WTC11 (cell line): ENCODE measurements at regions not wholly inside any gene's neighbourhood (a gene's known extent, or its start where the extent isn't known, plus 50 kb on each side); places are given as distances from the start of the nearest gene placed in this dataset.

Experiments used
- ATAC-seq: fragments of 200-7000 bp; cut with Tn5 transposase; 2 replicates; pipeline ENCODE4 v1.10.0; 2021; ENCODE audit warnings: mild to moderate bottlenecking, moderate library complexity
- CTCF ChIA-PET: fragments of 300-600 bp; sonication (Branson Sonifier 250); formaldehyde crosslinking; loops from one replicate; lab custom pipeline; 2021; ENCODE audit warnings: antibody characterized with exemption; lab: Charles Lee
- POLR2A ChIA-PET: fragments of 350-600 bp; sonication (Branson Sonifier 250); formaldehyde crosslinking; loops from one replicate; lab custom pipeline; 2021; ENCODE audit warnings: antibody characterized with exemption; lab: Charles Lee
- DNase-seq: peaks from one replicate; pipeline ENCODE4 v3.0.0; 2021; ENCODE audit warnings: low spot score
- H3K27ac Mint-ChIP-seq: 2 replicates; pipeline ENCODE4 v1.8.0; 2021; ENCODE audit warnings: mixed read lengths
- H3K27me3 Mint-ChIP-seq: 2 replicates; pipeline ENCODE4 v1.8.0; 2021; ENCODE audit warnings: low read depth, mild to moderate bottlenecking, moderate library complexity, mixed read lengths
- H3K36me3 Mint-ChIP-seq: 2 replicates; pipeline ENCODE4 v1.8.0; 2021; ENCODE audit warnings: mixed read lengths
- H3K4me1 Mint-ChIP-seq: 2 replicates; pipeline ENCODE4 v1.8.0; 2022; ENCODE audit warnings: mixed read lengths
- H3K4me3 Mint-ChIP-seq: 2 replicates; pipeline ENCODE4 v1.8.0; 2021; ENCODE audit warnings: mild to moderate bottlenecking, moderate library complexity, mixed read lengths
- H3K9me3 Mint-ChIP-seq: 2 replicates; pipeline ENCODE4 v1.8.0; 2021; ENCODE audit warnings: mixed read lengths
- AR ChIP-seq: fragments of 250-450 bp; sonication (Bioruptor Pico); IDR thresholded peaks from 2 replicates; pipeline ENCODE4 v1.9.0; 2021; ENCODE audit warnings: mild to moderate bottlenecking
- ATF1 ChIP-seq: sonication (generic); formaldehyde crosslinking; IDR thresholded peaks from 2 replicates; pipeline ENCODE4 v1.8.1; 2023; ENCODE audit warnings: mild to moderate bottlenecking, moderate library complexity, missing genetic modification reagents
- CTCF ChIP-seq: fragments of 200-600 bp; IDR thresholded peaks from 2 replicates; pipeline ENCODE4 v1.8.0; 2022; ENCODE audit warnings: antibody characterized with exemption
- E2F4 ChIP-seq: sonication (generic); formaldehyde crosslinking; IDR thresholded peaks from 2 replicates; pipeline ENCODE4 v1.8.1; 2022; ENCODE audit warnings: low read depth, mild to moderate bottlenecking, moderate library complexity, missing genetic modification reagents, borderline replicate concordance
- E2F5 ChIP-seq: sonication (generic); formaldehyde crosslinking; IDR thresholded peaks from 2 replicates; pipeline ENCODE4 v1.8.1; 2022; ENCODE audit warnings: mild to moderate bottlenecking, moderate library complexity, missing genetic modification reagents
- ESRRA ChIP-seq: sonication (generic); formaldehyde crosslinking; IDR thresholded peaks from 2 replicates; pipeline ENCODE4 v1.8.1; 2022; ENCODE audit warnings: mild to moderate bottlenecking, missing genetic modification reagents, borderline replicate concordance
- HMGXB4 ChIP-seq: sonication (generic); formaldehyde crosslinking; IDR thresholded peaks from 2 replicates; pipeline ENCODE4 v1.8.1; 2023; ENCODE audit warnings: mild to moderate bottlenecking, moderate library complexity, missing genetic modification reagents
- NFATC4 ChIP-seq: fragments of 250-450 bp; sonication (Bioruptor Pico); IDR thresholded peaks from 2 replicates; pipeline ENCODE4 v1.9.0; 2021; ENCODE audit warnings: mild to moderate bottlenecking
- NR1H2 ChIP-seq: sonication (generic); formaldehyde crosslinking; IDR thresholded peaks from 2 replicates; pipeline ENCODE4 v1.9.0; 2021; ENCODE audit warnings: mild to moderate bottlenecking, moderate library complexity, missing genetic modification reagents
- PREB ChIP-seq: sonication (generic); formaldehyde crosslinking; IDR thresholded peaks from 2 replicates; pipeline ENCODE4 v1.8.1; 2022; ENCODE audit warnings: mild to moderate bottlenecking, missing genetic modification reagents, moderate library complexity, borderline replicate concordance
- RELA ChIP-seq: sonication (generic); formaldehyde crosslinking; IDR thresholded peaks from 2 replicates; pipeline ENCODE4 v1.8.1; 2022; ENCODE audit warnings: missing genetic modification reagents, mild to moderate bottlenecking, borderline replicate concordance
- SOX15 ChIP-seq: fragments of 250-450 bp; sonication (Bioruptor Pico); IDR thresholded peaks from 2 replicates; pipeline ENCODE4 v1.9.0; 2021; ENCODE audit warnings: mild to moderate bottlenecking
- STAT6 ChIP-seq: sonication (generic); formaldehyde crosslinking; conservative IDR thresholded peaks from 2 replicates; pipeline ENCODE4 v1.8.1; 2023; ENCODE audit warnings: mild to moderate bottlenecking, low read depth, missing genetic modification reagents, moderate library complexity
- TEAD4 ChIP-seq: sonication (generic); formaldehyde crosslinking; IDR thresholded peaks from 2 replicates; pipeline ENCODE4 v1.8.0; 2022; ENCODE audit warnings: mild to moderate bottlenecking, missing genetic modification reagents
- USF2 ChIP-seq: sonication (generic); formaldehyde crosslinking; IDR thresholded peaks from 2 replicates; pipeline ENCODE4 v1.8.1; 2023; ENCODE audit warnings: mild to moderate bottlenecking, missing genetic modification reagents, moderate library complexity
- ZBTB21 ChIP-seq: sonication (generic); formaldehyde crosslinking; IDR thresholded peaks from 2 replicates; pipeline ENCODE4 v1.8.1; 2023; ENCODE audit warnings: mild to moderate bottlenecking, missing genetic modification reagents, borderline replicate concordance
- ZBTB43 ChIP-seq: sonication (generic); formaldehyde crosslinking; IDR thresholded peaks from 2 replicates; pipeline ENCODE4 v1.8.1; 2023; ENCODE audit warnings: mild to moderate bottlenecking, missing genetic modification reagents
- ZNF121 ChIP-seq: sonication (generic); formaldehyde crosslinking; IDR thresholded peaks from 2 replicates; pipeline ENCODE4 v1.8.0; 2023; ENCODE audit warnings: missing genetic modification reagents
- ZNF138 ChIP-seq: sonication (generic); formaldehyde crosslinking; conservative IDR thresholded peaks from 2 replicates; pipeline ENCODE4 v1.8.1; 2022; ENCODE audit warnings: mild to moderate bottlenecking, moderate library complexity, missing genetic modification reagents
- ZNF263 ChIP-seq: sonication (generic); formaldehyde crosslinking; IDR thresholded peaks from 2 replicates; pipeline ENCODE4 v1.8.1; 2022; ENCODE audit warnings: low read depth, mild to moderate bottlenecking, moderate library complexity, missing genetic modification reagents

GRCh38 chrX:65098851-65099250 is 122.6 kb upstream of the ZC4H2 start:
- H3K27ac Mint-ChIP-seq = no peak overlapping the region
- no peak overlapping the region for H3K4me3 Mint-ChIP-seq
- ChIA-PET POLR2A (no interaction called here), CTCF (no interaction called here)
- TF ChIP-seq NR1H2 (CRISPR knock-in tag) = no peak
- no peak for TF ChIP-seq PREB
- no peak for TF ChIP-seq ZBTB21 (CRISPR knock-in tag)
- no peak for TF ChIP-seq USF2 (CRISPR knock-in tag)
- no peak for TF ChIP-seq ESRRA (CRISPR knock-in tag)
- no peak for TF ChIP-seq ATF1 (CRISPR knock-in tag)
- no peak for TF ChIP-seq E2F5 (CRISPR knock-in tag)
- TF ChIP-seq ZNF121 = no peak
- TF ChIP-seq NFATC4 (CRISPR knock-in tag) = no peak
- no peak for TF ChIP-seq STAT6 (CRISPR knock-in tag)
- TF ChIP-seq ZNF263 (CRISPR knock-in tag) = no peak
- no peak for TF ChIP-seq ZNF138
- H3K27me3 Mint-ChIP-seq = peaks cover 4% of the 10 kb centered on the region; the same call in 1 of the 2 replicates
- peaks cover 41% of the 10 kb centered on the region for H3K9me3 Mint-ChIP-seq
- peaks cover 44% of the 10 kb centered on the region for H3K36me3 Mint-ChIP-seq
- ATAC-seq (no peak), DNase-seq (no peak)
- peaks cover 4% of the 10 kb centered on the region for H3K4me1 Mint-ChIP-seq

- ChIA-PET POLR2A (no interaction called here), CTCF (no interaction called here)
- Mint-ChIP-seq H3K27ac (no peak overlapping the region), H3K36me3 (peaks cover 31% of the 10 kb centered on the region), H3K27me3 (no peaks in the 10 kb centered on the region), H3K9me3 (peaks cover 27% of the 10 kb centered on the region), H3K4me1 (peaks cover 15% of the 10 kb centered on the region), H3K4me3 (no peak overlapping the region)
- DNase-seq (no peak), ATAC-seq (no peak)
- no peak for TF ChIP-seq TEAD4
- no peak for TF ChIP-seq E2F4
- no peak for TF ChIP-seq CTCF
- TF ChIP-seq HMGXB4 = no peak
- TF ChIP-seq AR (CRISPR knock-in tag) = no peak
- no peak for TF ChIP-seq ZBTB43 (CRISPR knock-in tag)
- TF ChIP-seq RELA (CRISPR knock-in tag) = no peak
- TF ChIP-seq ZNF263 (CRISPR knock-in tag) = no peak
- no peak for TF ChIP-seq SOX15 (CRISPR knock-in tag)
Observed at GRCh38 chrX:65093658-65094057, 117.4 kb upstream of the ZC4H2 start.
